Mammary epithelial cell (primary cell): ENCODE measurements at regions not wholly inside any gene's neighbourhood (a gene's known extent, or its start where the extent isn't known, plus 50 kb on each side); places are given as distances from the start of the nearest gene placed in this dataset.

ENCODE experiments used
- CTCF ChIP-seq, 2 donors: IDR thresholded peaks in 1 of 2; conservative IDR thresholded peaks in 1 of 2; 2 replicates each; pipeline ENCODE4 v1.5.1; 2011 to 2012; ENCODE audit warnings: inconsistent platforms in 2 of 2, low read length in 2 of 2, mild to moderate bottlenecking in 2 of 2, control low read depth in 1 of 2, low read depth in 1 of 2; ENCODE audit not compliant: insufficient read depth in 1 of 2; ENCODE audit errors: extremely low read depth in 1 of 2
- EZH2 ChIP-seq: IDR thresholded peaks from 2 replicates; pipeline ENCODE4 v1.6.1; 2012; ENCODE audit warnings: low read length, inconsistent platforms, borderline replicate concordance

- TF ChIP-seq CTCF (conservative IDR thresholded peaks at IDR 0.05 in 1 of 2, IDR thresholded peaks at IDR 0.05 in 1 of 2; ENCODE audit: extremely low read depth in 1 of 2, insufficient read depth in 1 of 2, low read depth in 1 of 2, low read length in 2 of 2) = no peak
- TF ChIP-seq EZH2 = no peak
These were observed 203.8 kb upstream of the FAM3C start for GRCh38 chr7:121599887-121600286.
